GM18498 (cell line): ENCODE measurements at regions not wholly inside any gene's neighbourhood (a gene's known extent, or its start where the extent isn't known, plus 50 kb on each side); places are given as distances from the start of the nearest gene placed in this dataset.
"Not testable (repeated sequence)": the region's sequence is repeated elsewhere in the genome, so short reads cannot be mapped to it uniquely, and the experiment has no call there.

ENCODE experiments used
- ATAC-seq: cut with Tn5 transposase; IDR thresholded peaks from one replicate; pipeline ENCODE4 v1.9.1; 2021; ENCODE audit warnings: mild to moderate bottlenecking, moderate library complexity; ENCODE audit not compliant: unreplicated experiment

GRCh38 chr21:41612674-41613532, 104.9 kb upstream of the TMPRSS2 start:
- no peak for ATAC-seq

- ATAC-seq: no peak
Observed at GRCh38 chr21:41611966-41612606, 104.1 kb upstream of the TMPRSS2 start.

- no peak for ATAC-seq
Observed at GRCh38 chr21:41611441-41611840, 103.5 kb upstream of the TMPRSS2 start.

GRCh38 chr21:41610840-41611115, 102.8 kb upstream of the TMPRSS2 start:
- not testable (repeated sequence) for ATAC-seq

GRCh38 chr21:41610042-41610839, 102.3 kb upstream of the TMPRSS2 start:
- ATAC-seq: no peak

GRCh38 chr21:41606706-41607105, 98.7 kb upstream of the TMPRSS2 start:
- ATAC-seq: no peak

GRCh38 chr21:41605934-41606285, 98.0 kb upstream of the TMPRSS2 start:
- no peak for ATAC-seq

- ATAC-seq: no peak
Observed at GRCh38 chr21:41605178-41605933, 97.4 kb upstream of the TMPRSS2 start.

- ATAC-seq: no peak
Observed at GRCh38 chr21:41604583-41605041, 96.7 kb upstream of the TMPRSS2 start.

- ATAC-seq: no peak
Observed at GRCh38 chr21:41603476-41603875, 95.5 kb upstream of the TMPRSS2 start.

GRCh38 chr21:41602531-41602930, 94.6 kb upstream of the TMPRSS2 start:
- ATAC-seq: no peak

- ATAC-seq: no peak
Observed at GRCh38 chr21:41601573-41602368, 93.8 kb upstream of the TMPRSS2 start.

GRCh38 chr21:41600961-41601572, 93.1 kb upstream of the TMPRSS2 start:
- ATAC-seq: no peak

GRCh38 chr21:41600556-41600955, 92.6 kb upstream of the TMPRSS2 start:
- no peak for ATAC-seq

GRCh38 chr21:41600116-41600515, 92.2 kb upstream of the TMPRSS2 start:
- no peak for ATAC-seq

- ATAC-seq: no peak
Observed at GRCh38 chr21:41598561-41599431, 90.8 kb upstream of the TMPRSS2 start.

GRCh38 chr21:41597811-41598231, 89.9 kb upstream of the TMPRSS2 start:
- no peak for ATAC-seq

- ATAC-seq: no peak
Observed at GRCh38 chr21:41597227-41597626, 89.3 kb upstream of the TMPRSS2 start.
